ENCODE measurements at regions not wholly inside any gene's neighbourhood (a gene's known extent, or its start where the extent isn't known, plus 50 kb on each side); places are given as distances from the start of the nearest gene placed in this dataset.

GRCh38 chr12:91990525-91990924, 155.1 kb downstream of the BTG1 start:
- no peak for TF ChIP-seq CTCF (IDR thresholded peaks at IDR 0.05)
- no peak for TF ChIP-seq POLR2A (IDR thresholded peaks at IDR 0.05)
